Activated naive CD4-positive, alpha-beta T cell treated with anti-CD3 and anti-CD28 coated beads for 36 hours (primary cell): ENCODE measurements at regions not wholly inside any gene's neighbourhood (a gene's known extent, or its start where the extent isn't known, plus 50 kb on each side); places are given as distances from the start of the nearest gene placed in this dataset.
A peak's percentile ranks its signal among the peaks of the same experiment; 100 is the strongest.
"Not testable (repeated sequence)": the region's sequence is repeated elsewhere in the genome, so short reads cannot be mapped to it uniquely, and the experiment has no call there.

Experiments used
- CTCF ChIA-PET: fragments of 350-600 bp; sonication (Branson Sonifier 250); formaldehyde crosslinking; loops from one replicate; lab custom pipeline; 2021; ENCODE audit warnings: antibody characterized with exemption; lab: Charles Lee
- DNase-seq: peaks from one replicate; pipeline ENCODE4 v3.0.0-alpha.2; 2020
- H3K27ac Mint-ChIP-seq: one replicate; pipeline ENCODE4 v1.8.0; 2021; ENCODE audit warnings: mild to moderate bottlenecking, mixed read lengths
- H3K27me3 Mint-ChIP-seq: one replicate; pipeline ENCODE4 v1.8.0; 2021; ENCODE audit warnings: low read depth, mixed read lengths
- H3K36me3 Mint-ChIP-seq: one replicate; pipeline ENCODE4 v1.8.0; 2021; ENCODE audit warnings: low read depth, mixed read lengths
- H3K4me1 Mint-ChIP-seq: one replicate; pipeline ENCODE4 v1.8.0; 2021; ENCODE audit warnings: low read depth, mixed read lengths
- H3K4me3 Mint-ChIP-seq: one replicate; pipeline ENCODE4 v1.8.0; 2021; ENCODE audit warnings: mild to moderate bottlenecking, moderate library complexity, mixed read lengths
- H3K9me3 Mint-ChIP-seq: one replicate; pipeline ENCODE4 v1.8.0; 2021; ENCODE audit warnings: mixed read lengths
- intact Hi-C: fragments of 100-400 bp; cut with micrococcal nuclease; formaldehyde crosslinking; loops from one replicate; pipeline ENCODE4 v1.15.1; 2023

GRCh38 chr9:750249-750967, 91.1 kb upstream of the DMRT1 start:
- H3K4me3 Mint-ChIP-seq: no peak overlapping the region
- H3K36me3 Mint-ChIP-seq: peaks cover 4% of the 10 kb centered on the region
- H3K27me3 Mint-ChIP-seq: no peaks in the 10 kb centered on the region
- peaks cover 37% of the 10 kb centered on the region for H3K4me1 Mint-ChIP-seq
- intact Hi-C loops: loop anchor here (10.0 kb wide), 1 partner anchor 56 kb away; no protein-coding TSS in a partner anchor
- CTCF ChIA-PET: interaction anchor here (0.6 to 1.3 kb wide), 4 partner anchors 8 to 135 kb away, joined by 3 read pairs; no protein-coding TSS in a partner anchor
- DNase-seq: no peak
- no peak overlapping the region for H3K27ac Mint-ChIP-seq
- H3K9me3 Mint-ChIP-seq: no peaks in the 10 kb centered on the region

DNA sequence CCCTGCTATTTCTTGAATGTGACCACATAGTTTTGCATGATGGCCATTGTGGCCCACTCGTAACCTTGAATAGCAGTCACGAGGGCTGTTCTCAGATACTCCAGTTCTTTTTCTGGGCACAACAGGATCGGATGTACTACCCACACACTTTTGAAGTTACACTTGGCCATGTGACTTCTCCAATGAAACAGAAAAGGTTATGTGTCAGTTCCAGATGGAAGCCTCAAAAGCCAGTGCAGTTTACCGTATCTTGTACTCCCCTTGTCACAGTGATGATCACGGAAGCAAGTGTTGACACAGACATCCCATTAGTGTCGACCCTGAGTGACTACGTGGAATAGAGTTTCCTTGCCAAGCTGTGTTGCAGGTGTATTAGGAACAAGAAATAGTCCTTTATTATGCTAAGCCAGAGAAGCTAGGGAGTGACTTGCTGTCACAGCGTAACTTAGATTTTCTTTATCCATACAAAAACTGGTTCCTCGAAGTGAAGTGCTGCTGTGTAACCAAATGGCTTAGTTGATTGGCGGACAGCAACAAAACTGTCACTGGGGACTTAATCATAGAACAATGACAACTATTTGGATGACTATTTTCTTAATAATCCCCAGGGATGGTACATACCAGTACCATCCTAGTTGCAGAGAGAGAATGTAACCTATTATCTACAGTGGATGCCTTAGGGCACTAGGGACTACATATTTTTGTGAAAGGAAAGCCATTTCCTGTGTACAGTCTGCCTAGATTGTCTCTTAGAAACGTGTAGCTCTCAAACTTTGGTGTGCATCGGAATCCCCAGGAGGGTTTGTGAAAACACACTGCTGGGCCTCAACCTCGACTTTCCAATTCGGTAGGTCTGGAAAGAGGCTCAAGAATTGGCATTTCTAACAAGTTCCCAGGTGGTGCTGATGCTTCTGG, 90.1 kb upstream of the DMRT1 start:
- no peak overlapping the region for H3K27ac Mint-ChIP-seq
- H3K4me3 Mint-ChIP-seq: no peak overlapping the region
- H3K27me3 Mint-ChIP-seq: no peaks in the 10 kb centered on the region
- no peak for DNase-seq
- no peaks in the 10 kb centered on the region for H3K9me3 Mint-ChIP-seq
- intact Hi-C loops: loop anchor here (10.0 kb wide), 1 partner anchor 57 kb away; no protein-coding TSS in a partner anchor
- no peaks in the 10 kb centered on the region for H3K36me3 Mint-ChIP-seq
- peaks cover 40% of the 10 kb centered on the region for H3K4me1 Mint-ChIP-seq
- CTCF ChIA-PET: interaction anchor here (0.8 to 1.1 kb wide), 2 partner anchors 136 to 138 kb away, joined by 3 read pairs; no protein-coding TSS in a partner anchor

GRCh38 chr9:752201-752600, 89.3 kb upstream of the DMRT1 start:
- no peak overlapping the region for H3K27ac Mint-ChIP-seq
- H3K36me3 Mint-ChIP-seq: no peaks in the 10 kb centered on the region
- H3K4me1 Mint-ChIP-seq: peaks cover 38% of the 10 kb centered on the region
- DNase-seq: no peak
- intact Hi-C loops: loop anchor here (10.0 kb wide), 1 partner anchor 57 kb away; no protein-coding TSS in a partner anchor
- H3K9me3 Mint-ChIP-seq: no peaks in the 10 kb centered on the region
- no peaks in the 10 kb centered on the region for H3K27me3 Mint-ChIP-seq
- CTCF ChIA-PET: no interaction called here
- H3K4me3 Mint-ChIP-seq: no peak overlapping the region

DNA sequence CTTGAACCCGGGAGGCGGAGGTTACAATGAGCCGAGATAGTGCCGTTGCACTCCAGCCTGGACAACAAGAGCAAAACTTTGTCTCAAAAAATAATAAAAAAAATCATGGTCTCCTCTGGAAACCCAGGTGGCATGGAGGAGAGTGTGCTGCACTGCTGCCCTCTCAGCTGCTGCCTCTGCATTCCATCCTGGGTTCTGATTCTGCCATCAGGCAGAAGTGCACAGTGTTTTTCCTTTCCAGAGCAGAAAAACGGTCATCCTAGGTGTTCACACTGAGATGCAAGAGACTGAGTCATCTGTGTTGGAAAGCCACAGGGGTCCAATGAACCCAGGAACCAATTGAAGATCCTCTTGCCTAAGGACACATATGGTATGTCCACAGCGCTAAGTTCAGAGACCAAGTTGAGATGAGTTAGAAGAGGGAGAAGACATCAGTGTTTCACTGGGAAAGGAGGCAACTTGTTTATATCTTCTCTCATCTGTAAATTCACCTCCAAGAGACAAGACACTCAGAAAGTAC, 88.8 kb upstream of the DMRT1 start:
- no peak for DNase-seq
- Mint-ChIP-seq H3K27ac (no peak overlapping the region), H3K4me1 (peaks cover 38% of the 10 kb centered on the region), H3K9me3 (no peaks in the 10 kb centered on the region), H3K36me3 (no peaks in the 10 kb centered on the region), H3K27me3 (no peaks in the 10 kb centered on the region), H3K4me3 (no peak overlapping the region)
- intact Hi-C loops: loop anchor here (10.0 kb wide), 1 partner anchor 58 kb away; no protein-coding TSS in a partner anchor
- CTCF ChIA-PET: no interaction called here

- CTCF ChIA-PET: interaction anchor here (2.5 kb wide), 1 partner anchor 10 kb away, joined by 8 read pairs; no protein-coding TSS in a partner anchor
- not testable (repeated sequence) for H3K27me3 Mint-ChIP-seq, H3K36me3 Mint-ChIP-seq, H3K4me3 Mint-ChIP-seq, H3K9me3 Mint-ChIP-seq, H3K27ac Mint-ChIP-seq, DNase-seq
- intact Hi-C loops: loop anchor here (10.0 kb wide), 1 partner anchor 59 kb away; no protein-coding TSS in a partner anchor
- peaks cover 34% of the 10 kb centered on the region for H3K4me1 Mint-ChIP-seq
These were observed 87.8 kb upstream of the DMRT1 start for GRCh38 chr9:753734-754133.

DNA sequence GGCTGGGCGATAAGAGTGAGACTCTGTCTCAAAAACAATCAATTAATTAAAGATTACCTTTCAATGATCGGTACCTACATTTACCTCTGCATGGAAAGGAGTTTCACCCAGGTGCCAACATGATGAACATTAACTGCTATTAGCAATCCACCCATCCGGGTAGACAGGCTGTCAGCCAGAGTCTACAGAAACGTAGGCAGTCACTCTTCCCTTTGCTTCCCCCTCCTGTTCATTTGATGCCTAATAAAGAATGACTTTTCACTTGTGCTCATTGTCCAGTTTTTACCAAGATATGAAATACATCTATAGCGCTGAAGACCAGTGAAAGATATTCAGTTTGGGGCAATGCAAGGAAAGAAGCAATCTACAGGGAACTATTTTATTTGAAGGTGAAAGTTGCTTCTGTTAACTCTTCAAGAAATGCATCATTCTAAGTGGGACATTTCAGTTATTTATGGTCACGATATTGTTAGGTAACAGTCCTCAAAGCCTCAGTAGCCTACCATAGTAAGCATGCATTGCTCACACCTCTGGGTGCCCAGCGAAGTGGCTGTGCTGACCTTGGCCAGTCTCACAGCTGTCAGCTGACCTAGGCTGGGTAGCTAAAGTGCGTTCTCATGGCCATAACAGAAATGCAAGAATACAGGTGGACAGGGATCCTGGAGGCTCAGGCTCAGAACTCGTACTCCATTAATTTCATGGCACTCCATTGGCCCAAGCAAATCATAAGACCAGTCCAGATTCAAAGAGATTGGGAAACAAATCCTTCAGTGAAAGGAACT, 87.2 kb upstream of the DMRT1 start:
- DNase-seq: no peak
- H3K4me1 Mint-ChIP-seq: peaks cover 28% of the 10 kb centered on the region
- CTCF ChIA-PET: interaction anchor here (2.5 kb wide), 1 partner anchor 10 kb away, joined by 8 read pairs; no protein-coding TSS in a partner anchor
- H3K4me3 Mint-ChIP-seq: no peak overlapping the region
- H3K27ac Mint-ChIP-seq: no peak overlapping the region
- intact Hi-C loops: loop anchor here (10.0 kb wide), 1 partner anchor 60 kb away; no protein-coding TSS in a partner anchor
- H3K9me3 Mint-ChIP-seq: no peaks in the 10 kb centered on the region
- no peaks in the 10 kb centered on the region for H3K27me3 Mint-ChIP-seq
- H3K36me3 Mint-ChIP-seq: no peaks in the 10 kb centered on the region

DNA sequence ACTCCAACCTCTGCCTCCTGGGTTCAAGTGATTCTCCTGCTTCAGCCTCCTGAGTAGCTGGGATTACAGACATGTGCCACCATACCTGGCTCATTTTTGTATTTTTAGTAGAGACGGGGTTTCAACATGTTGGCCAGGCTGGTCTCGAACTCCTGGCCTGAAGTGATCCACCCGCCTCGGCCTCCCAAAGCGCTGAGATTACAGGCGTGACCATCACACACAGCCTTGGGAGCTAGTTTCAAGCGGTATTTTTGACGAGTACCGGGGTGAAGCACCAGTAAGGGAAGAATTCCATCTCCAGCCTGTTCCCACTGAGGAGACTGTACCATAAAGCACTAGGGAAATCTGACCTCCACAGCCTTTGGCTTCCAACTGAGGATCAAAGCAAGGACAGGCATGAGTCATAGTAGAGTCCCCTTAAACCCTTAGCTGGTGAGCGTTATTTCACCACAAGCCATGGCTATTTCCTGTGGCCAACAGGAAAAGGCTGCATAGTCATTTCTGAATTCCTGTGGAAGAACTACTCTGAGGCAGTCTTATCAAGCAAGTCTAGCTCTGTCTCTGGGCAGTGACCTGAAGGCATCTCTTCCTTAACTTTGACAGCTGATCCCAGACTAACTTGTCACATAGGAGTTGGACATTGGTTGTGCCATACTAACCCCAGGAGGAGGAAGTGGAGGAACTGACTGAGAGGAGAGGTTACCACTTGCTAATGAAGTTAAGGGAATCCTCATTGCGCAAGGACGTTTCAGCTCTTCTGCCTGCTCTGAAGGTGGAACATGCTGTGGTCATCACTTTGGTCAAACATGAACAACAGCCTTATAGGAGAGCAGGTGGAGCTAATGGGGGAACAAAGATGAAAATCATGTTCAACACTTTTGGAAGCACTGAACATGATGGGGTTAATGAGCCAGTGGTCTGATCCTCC, 85.8 kb upstream of the DMRT1 start:
- intact Hi-C loops: loop anchor here (10.0 kb wide), 1 partner anchor 61 kb away; no protein-coding TSS in a partner anchor
- no peak overlapping the region for H3K27ac Mint-ChIP-seq
- H3K4me3 Mint-ChIP-seq: no peak overlapping the region
- H3K27me3 Mint-ChIP-seq: no peaks in the 10 kb centered on the region
- H3K36me3 Mint-ChIP-seq: no peaks in the 10 kb centered on the region
- H3K9me3 Mint-ChIP-seq: no peaks in the 10 kb centered on the region
- H3K4me1 Mint-ChIP-seq: peaks cover 15% of the 10 kb centered on the region
- CTCF ChIA-PET: interaction anchor here (0.7 to 2.5 kb wide), 4 partner anchors 8 to 142 kb away, joined by 4 to 8 read pairs (median 6); no protein-coding TSS in a partner anchor
- no peak for DNase-seq

DNA sequence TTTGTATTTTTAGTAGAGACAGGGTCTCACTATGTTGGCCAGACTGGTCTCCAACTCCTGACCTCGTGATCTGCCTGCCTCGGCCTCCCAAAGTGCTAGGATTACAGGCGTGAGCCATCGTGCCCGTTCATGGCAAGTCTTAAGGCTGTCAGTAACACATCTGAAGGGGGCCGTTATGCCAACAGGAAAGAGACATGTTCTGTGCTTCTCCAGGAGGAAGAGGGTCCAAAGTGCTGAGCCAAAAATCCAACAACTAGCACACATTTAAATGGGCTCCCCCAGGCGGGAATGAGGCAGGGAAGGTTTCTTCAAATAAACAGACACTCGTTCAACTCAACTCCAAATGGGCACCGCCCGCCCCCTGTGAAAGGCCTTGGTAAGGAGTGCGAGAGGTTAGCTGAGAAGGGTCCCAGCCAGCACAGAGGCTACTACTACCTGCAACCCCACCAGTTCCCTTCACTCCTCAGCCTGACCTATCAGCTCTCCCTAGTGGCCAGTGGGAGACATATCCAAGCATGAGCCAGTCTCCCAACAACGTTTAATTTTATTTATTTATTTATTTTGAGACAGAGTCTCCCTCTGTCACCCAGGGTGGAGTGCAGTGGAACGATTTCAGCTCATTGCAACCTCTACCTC, 84.1 kb upstream of the DMRT1 start:
- H3K4me1 Mint-ChIP-seq: peaks cover 3% of the 10 kb centered on the region
- H3K36me3 Mint-ChIP-seq: no peaks in the 10 kb centered on the region
- H3K9me3 Mint-ChIP-seq: no peaks in the 10 kb centered on the region
- H3K4me3 Mint-ChIP-seq: no peak overlapping the region
- no peak overlapping the region for H3K27ac Mint-ChIP-seq
- peak; percentile 35 for DNase-seq
- intact Hi-C loops: loop anchor here (1.0 to 10.0 kb wide), 2 partner anchors 63 to 143 kb away; no protein-coding TSS in a partner anchor
- CTCF ChIA-PET: interaction anchor here (0.6 to 1.6 kb wide), 4 partner anchors 142 to 287 kb away, joined by 3 to 5 read pairs (median 3); no protein-coding TSS in a partner anchor
- H3K27me3 Mint-ChIP-seq: no peaks in the 10 kb centered on the region

DNA sequence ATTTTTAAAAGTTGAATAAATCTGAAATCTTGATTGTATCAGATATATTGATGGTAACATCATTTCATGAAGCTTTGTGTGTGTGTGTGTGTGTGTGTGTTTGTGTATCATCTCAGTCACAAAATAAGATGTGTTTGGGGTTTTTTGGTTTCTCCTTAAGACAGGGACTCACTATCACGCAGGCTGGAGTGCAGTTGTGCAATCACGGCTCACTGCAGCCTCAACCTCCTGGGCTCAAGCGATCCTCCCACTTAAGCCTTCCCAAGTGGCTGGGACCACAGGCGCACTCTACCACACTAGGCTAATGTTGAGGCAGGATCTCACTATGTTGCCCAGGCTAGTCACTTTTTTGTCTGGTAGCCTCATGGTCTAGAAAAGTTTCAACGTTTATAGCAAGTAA, 83.4 kb upstream of the DMRT1 start:
- CTCF ChIA-PET: interaction anchor here (0.5 to 1.1 kb wide), 5 partner anchors 8 to 143 kb away, joined by 3 to 4 read pairs (median 3); no protein-coding TSS in a partner anchor
- Mint-ChIP-seq H3K9me3 (no peaks in the 10 kb centered on the region), H3K27me3 (no peaks in the 10 kb centered on the region), H3K4me1 (peaks cover 3% of the 10 kb centered on the region), H3K27ac (no peak overlapping the region), H3K36me3 (no peaks in the 10 kb centered on the region), H3K4me3 (no peak overlapping the region)
- intact Hi-C loops: loop anchor here (10.0 kb wide), 1 partner anchor 63 kb away; no protein-coding TSS in a partner anchor
- DNase-seq: no peak

DNA sequence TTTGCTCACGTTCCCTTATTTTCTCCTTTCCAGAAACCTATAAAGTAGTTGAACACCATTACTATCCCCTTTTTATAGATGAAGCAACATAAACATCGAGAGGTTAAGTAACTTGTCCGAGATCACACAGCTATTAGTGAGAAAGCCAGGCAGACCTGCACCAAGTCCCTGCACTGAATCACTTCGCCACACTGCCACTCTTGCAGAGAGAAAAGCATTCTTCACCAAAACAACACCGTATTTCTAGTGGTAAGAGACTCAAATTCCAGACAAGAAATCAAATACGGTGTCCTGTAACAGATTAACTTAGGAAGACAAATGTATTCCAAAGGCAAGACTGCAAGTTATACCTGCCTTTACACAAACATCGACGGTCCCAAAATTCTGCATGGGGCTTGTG, 82.0 kb upstream of the DMRT1 start:
- CTCF ChIA-PET: no interaction called here
- Mint-ChIP-seq H3K36me3 (no peaks in the 10 kb centered on the region), H3K27me3 (no peaks in the 10 kb centered on the region), H3K9me3 (no peaks in the 10 kb centered on the region), H3K4me3 (no peak overlapping the region), H3K27ac (no peak overlapping the region), H3K4me1 (peaks cover 3% of the 10 kb centered on the region)
- intact Hi-C loops: loop anchor here (10.0 kb wide), 1 partner anchor 65 kb away; no protein-coding TSS in a partner anchor
- no peak for DNase-seq
